WERI-Rb-1 (cell line): ENCODE measurements at regions not wholly inside any gene's neighbourhood (a gene's known extent, or its start where the extent isn't known, plus 50 kb on each side); places are given as distances from the start of the nearest gene placed in this dataset.

ENCODE experiments used
- DNase-seq: peaks from one replicate; pipeline ENCODE4 v3.0.0-alpha.2; 2020
- H3K27ac ChIP-seq: fragments of 250-450 bp; sonication (Bioruptor Pico); 2 replicates; pipeline ENCODE4 v1.5.1; 2020; ENCODE audit warnings: mild to moderate bottlenecking, moderate library complexity
- H3K27me3 ChIP-seq: fragments of 250-450 bp; sonication (Bioruptor Pico); 2 replicates; pipeline ENCODE4 v1.5.1; 2021; ENCODE audit warnings: mild to moderate bottlenecking, low read depth, moderate library complexity; ENCODE audit not compliant: insufficient read depth, severe bottlenecking
- H3K36me3 ChIP-seq: fragments of 250-450 bp; sonication (Bioruptor Pico); 2 replicates; pipeline ENCODE4 v1.5.1; 2020; ENCODE audit warnings: mild to moderate bottlenecking, moderate library complexity
- H3K4me3 ChIP-seq: 2 replicates; pipeline ENCODE4 v1.5.1; 2011; ENCODE audit warnings: low read depth, mild to moderate bottlenecking, control low read depth, low read length
- H3K9me3 ChIP-seq: fragments of 250-450 bp; sonication (Bioruptor Pico); 2 replicates; pipeline ENCODE4 v1.5.1; 2021; ENCODE audit warnings: mild to moderate bottlenecking, moderate library complexity; ENCODE audit not compliant: severe bottlenecking
- CTCF ChIP-seq: IDR thresholded peaks from 2 replicates; pipeline ENCODE4 v1.5.1; 2011; ENCODE audit warnings: low read depth, mild to moderate bottlenecking, control low read depth, inconsistent platforms, low read length

GRCh38 chr21:36601362-36601761 is 97.6 kb upstream of the SIM2 start:
- H3K36me3 ChIP-seq, result no peaks in the 10 kb centered on the region
- peaks cover 3% of the 10 kb centered on the region for H3K9me3 ChIP-seq
- DNase-seq, result no peak
- H3K27me3 ChIP-seq, result no peaks in the 10 kb centered on the region
- TF ChIP-seq CTCF, result no peak
- H3K4me3 ChIP-seq, result no peak overlapping the region
- no peak overlapping the region for H3K27ac ChIP-seq

GRCh38 chr21:36602735-36603134 is 96.2 kb upstream of the SIM2 start:
- H3K4me3 ChIP-seq, result no peak overlapping the region
- no peak for TF ChIP-seq CTCF
- no peak for DNase-seq
- H3K27ac ChIP-seq, result no peak overlapping the region
- H3K36me3 ChIP-seq, result no peaks in the 10 kb centered on the region
- peaks cover 3% of the 10 kb centered on the region for H3K9me3 ChIP-seq
- no peaks in the 10 kb centered on the region for H3K27me3 ChIP-seq

GRCh38 chr21:36603221-36603620 is 95.7 kb upstream of the SIM2 start:
- no peak for TF ChIP-seq CTCF
- Histone ChIP-seq H3K4me3 (no peak overlapping the region), H3K27ac (no peak overlapping the region), H3K36me3 (no peaks in the 10 kb centered on the region), H3K9me3 (peaks cover 3% of the 10 kb centered on the region), H3K27me3 (no peaks in the 10 kb centered on the region)
- DNase-seq, result no peak

DNA sequence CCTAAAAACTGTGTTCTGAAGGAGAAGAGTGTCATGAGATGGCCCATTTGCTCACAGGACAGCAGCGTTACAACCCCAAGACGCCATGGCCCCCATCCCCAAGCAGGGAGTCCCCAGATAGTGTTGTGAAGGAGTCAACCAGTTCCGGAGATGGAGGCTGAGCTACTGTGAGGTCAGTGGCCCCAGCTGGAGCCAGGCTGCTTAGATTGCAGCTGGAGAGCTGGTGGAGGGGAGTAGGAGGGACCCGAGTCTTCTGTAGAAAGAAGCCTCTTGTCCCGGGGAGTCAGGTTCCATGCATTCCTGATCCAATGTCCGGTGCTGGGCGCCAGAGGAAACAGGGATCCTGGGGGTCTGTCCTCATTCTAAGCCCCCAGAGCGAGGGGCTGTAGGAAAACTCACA is 93.5 kb upstream of the SIM2 start:
- Histone ChIP-seq H3K36me3 (no peaks in the 10 kb centered on the region), H3K4me3 (no peak overlapping the region), H3K27me3 (no peaks in the 10 kb centered on the region), H3K27ac (no peak overlapping the region), H3K9me3 (peaks cover 10% of the 10 kb centered on the region)
- no peak for DNase-seq
- TF ChIP-seq CTCF, result no peak

DNA sequence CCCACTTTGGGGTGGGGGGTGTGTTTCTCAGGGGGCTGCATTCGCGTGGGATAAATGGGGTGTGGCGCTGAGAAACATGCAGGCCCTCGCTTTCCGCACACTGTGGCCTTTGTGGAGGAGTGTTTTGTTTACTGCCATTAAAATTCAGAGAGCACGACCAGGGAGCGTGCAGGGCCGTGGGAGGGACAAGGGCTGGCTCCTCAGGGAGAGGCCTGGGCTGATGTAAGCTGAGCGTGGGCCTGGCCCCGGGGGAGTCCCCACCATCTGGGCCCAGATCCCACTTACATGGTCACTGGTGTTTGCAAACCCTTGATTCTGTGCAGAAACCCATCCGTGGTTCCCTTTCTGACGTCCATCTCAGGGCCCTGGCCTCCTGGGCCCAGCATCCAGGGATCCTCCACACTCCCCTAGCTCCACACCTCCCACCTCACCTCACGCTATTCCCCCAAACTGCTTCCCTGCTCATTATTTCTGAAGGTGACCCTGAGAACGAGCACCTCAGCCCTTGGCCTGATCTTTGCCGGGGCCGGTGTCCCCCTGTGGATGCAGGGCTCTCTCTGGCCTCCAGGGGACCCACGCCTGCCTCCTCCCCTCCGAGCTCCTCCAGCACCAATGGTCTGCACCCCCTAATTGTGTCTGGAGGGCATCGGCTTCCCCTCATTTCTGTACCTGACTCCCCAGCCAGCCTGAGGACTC is 92.5 kb upstream of the SIM2 start:
- H3K27me3 ChIP-seq, result peaks cover 2% of the 10 kb centered on the region
- no peak for DNase-seq

More for the DNA sequence above, 92.5 kb upstream of the SIM2 start:
- TF ChIP-seq CTCF, result peak; percentile 49
- Histone ChIP-seq H3K9me3 (peaks cover 10% of the 10 kb centered on the region), H3K27ac (no peak overlapping the region), H3K4me3 (no peak overlapping the region), H3K36me3 (no peaks in the 10 kb centered on the region)
